Neural progenitor cell (in vitro differentiated cells): ENCODE measurements at regions not wholly inside any gene's neighbourhood (a gene's known extent, or its start where the extent isn't known, plus 50 kb on each side); places are given as distances from the start of the nearest gene placed in this dataset.

Experiments
- EZH2 ChIP-seq: fragments of 200-600 bp; sonication (generic); IDR thresholded peaks from 2 replicates; pipeline ENCODE4 v1.6.1; 2017; ENCODE audit warnings: antibody characterized with exemption, mild to moderate bottlenecking, moderate library complexity
- EZH2phosphoT487 ChIP-seq: fragments of 200-600 bp; sonication (generic); IDR thresholded peaks from 2 replicates; pipeline ENCODE4 v1.6.1; 2017; ENCODE audit warnings: antibody characterized with exemption
- TF ChIP-seq, protein P1 (sequence below): fragments of 200-600 bp; sonication (generic); IDR thresholded peaks from 2 replicates; pipeline ENCODE4 v1.5.1; 2017; ENCODE audit warnings: antibody characterized with exemption, mild to moderate bottlenecking

DNA sequence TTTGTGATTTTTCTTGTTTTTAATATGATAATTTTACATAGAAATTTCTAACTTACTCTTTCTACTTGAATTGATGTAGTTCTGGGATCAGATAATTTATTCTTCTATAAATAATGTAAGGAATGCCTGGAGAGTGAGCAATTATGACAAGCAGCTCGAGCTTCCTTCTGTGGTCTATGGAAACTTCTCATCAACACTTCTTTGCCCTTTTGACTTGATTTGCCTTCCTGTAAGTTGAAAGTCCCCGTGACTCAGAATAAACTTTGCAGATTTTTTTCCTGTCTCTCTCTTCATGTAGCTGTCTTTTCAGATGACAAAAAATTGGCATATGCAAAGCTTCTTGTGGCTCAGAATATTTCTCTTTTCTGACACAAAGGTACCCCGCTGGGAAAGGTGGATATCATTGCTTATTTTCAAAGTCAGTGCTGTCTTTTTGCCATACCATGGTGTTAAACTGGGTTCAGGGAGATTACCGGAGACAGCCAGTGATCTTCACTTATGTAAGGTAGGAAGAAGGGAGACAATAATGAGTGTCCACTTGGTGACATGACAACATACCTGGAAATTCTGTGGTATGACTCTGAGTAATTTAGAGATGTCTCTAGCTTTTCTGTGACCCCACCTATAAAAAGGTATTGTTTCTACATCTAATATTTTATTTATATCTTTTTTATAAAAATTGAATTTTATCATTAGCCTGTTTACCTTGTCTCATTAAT is 278.6 kb upstream of the GNPDA2 start:
- TF ChIP-seq, protein P1, sequence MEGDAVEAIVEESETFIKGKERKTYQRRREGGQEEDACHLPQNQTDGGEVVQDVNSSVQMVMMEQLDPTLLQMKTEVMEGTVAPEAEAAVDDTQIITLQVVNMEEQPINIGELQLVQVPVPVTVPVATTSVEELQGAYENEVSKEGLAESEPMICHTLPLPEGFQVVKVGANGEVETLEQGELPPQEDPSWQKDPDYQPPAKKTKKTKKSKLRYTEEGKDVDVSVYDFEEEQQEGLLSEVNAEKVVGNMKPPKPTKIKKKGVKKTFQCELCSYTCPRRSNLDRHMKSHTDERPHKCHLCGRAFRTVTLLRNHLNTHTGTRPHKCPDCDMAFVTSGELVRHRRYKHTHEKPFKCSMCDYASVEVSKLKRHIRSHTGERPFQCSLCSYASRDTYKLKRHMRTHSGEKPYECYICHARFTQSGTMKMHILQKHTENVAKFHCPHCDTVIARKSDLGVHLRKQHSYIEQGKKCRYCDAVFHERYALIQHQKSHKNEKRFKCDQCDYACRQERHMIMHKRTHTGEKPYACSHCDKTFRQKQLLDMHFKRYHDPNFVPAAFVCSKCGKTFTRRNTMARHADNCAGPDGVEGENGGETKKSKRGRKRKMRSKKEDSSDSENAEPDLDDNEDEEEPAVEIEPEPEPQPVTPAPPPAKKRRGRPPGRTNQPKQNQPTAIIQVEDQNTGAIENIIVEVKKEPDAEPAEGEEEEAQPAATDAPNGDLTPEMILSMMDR = no peak
- TF ChIP-seq EZH2phosphoT487 (no peak), EZH2 (no peak)
